Heart right ventricle (tissue), 16 donors: ENCODE measurements at regions not wholly inside any gene's neighbourhood (a gene's known extent, or its start where the extent isn't known, plus 50 kb on each side); places are given as distances from the start of the nearest gene placed in this dataset.

Source experiments
- ATAC-seq, 8 donors: fragments of 200-7000 bp; cut with Tn5 transposase; one replicate each; pipeline ENCODE4 v1.9.1; 2020; ENCODE audit warnings: mild to moderate bottlenecking in 8 of 8, moderate library complexity in 8 of 8, moderate number of reproducible peaks in 1 of 8
- DNase-seq, 2 donors: peaks; one replicate each; pipeline ENCODE4 v3.0.0-alpha.2; 2020
- H3K27ac ChIP-seq, 10 donors: fragments of 200-600 bp; sonication (generic) in 2 of 10; one replicate each; pipeline versions ENCODE4 v1.5.0 to v1.8.0; 2020 to 2022; ENCODE audit warnings: mild to moderate bottlenecking in 3 of 10
- H3K27me3 ChIP-seq, 7 donors: fragments of 200-600 bp; one replicate each; pipeline ENCODE4 v1.8.0; 2021 to 2022; ENCODE audit warnings: mild to moderate bottlenecking in 2 of 7
- H3K36me3 ChIP-seq, 9 donors: fragments of 200-600 bp; sonication (generic) in 1 of 9; one replicate each; pipeline versions ENCODE4 v1.5.0 to v1.8.0; 2020 to 2022; ENCODE audit warnings: mild to moderate bottlenecking in 2 of 9
- H3K4me1 ChIP-seq, 9 donors: fragments of 200-600 bp; sonication (generic) in 1 of 9; one replicate each; pipeline versions ENCODE4 v1.5.0 to v1.8.0; 2020 to 2022; ENCODE audit warnings: mild to moderate bottlenecking in 4 of 9
- H3K4me3 ChIP-seq, 10 donors: fragments of 200-600 bp; sonication (generic) in 2 of 10; one replicate each; pipeline versions ENCODE4 v1.5.0 to v1.8.0; 2020 to 2022; ENCODE audit warnings: mild to moderate bottlenecking in 7 of 10, moderate library complexity in 2 of 10
- H3K9me3 ChIP-seq, 11 donors: fragments of 200-600 bp in 10 of 11; sonication (generic) in 2 of 11; one replicate each; pipeline versions ENCODE4 v1.5.0 to v1.8.0; 2013 to 2022; ENCODE audit warnings: mild to moderate bottlenecking in 2 of 11, control low read depth in 1 of 11, moderate library complexity in 1 of 11
- WGBS, 2 donors: extraction: QIAGEN DNeasy Blood & Tissue Kit; methylation state at CpG; one replicate each; pipeline ENCODE4 v1.1.7; 2013; ENCODE audit warnings: inconsistent platforms in 1 of 2; 5-methylcytosine and 5-hydroxymethylcytosine counted together
- intact Hi-C, 10 donors: fragments of 100-400 bp; cut with DNase I; formaldehyde crosslinking; loops; one replicate each; pipeline versions ENCODE4 v1.11.1 to v1.14.2; 2022
- TF ChIP-seq, protein P1 (sequence below), 9 donors: fragments of 200-600 bp; sonication (generic) in 2 of 9; IDR thresholded peaks; one replicate each; pipeline versions ENCODE4 v1.5.0 to v1.8.0; 2021 to 2022; ENCODE audit warnings: antibody characterized with exemption in 9 of 9, mild to moderate bottlenecking in 5 of 9, moderate library complexity in 1 of 9
- donor health status: Arrhythmogenic right ventricular cardiomyopathy.
- donor health status: ischemic (EF 13 %, LVEDD 7.1; RV severe dilation, severe dysfunction).
- donor health status: healthy with polysubstance abuse.
- donor health status: DM: no; HTN: yes; CAD: no.
- donor health status: DM: no; HTN: no; CAD: no.
- donor health status: ischemic (EF 25% LVEDD 6.9; RV normal size, moderate dysfunction).
- donor health status: ischemic (EF 25% LVEDD 5.7; RV mildly dilated, moderate dysfunction).
- donor health status: healthy.
- donor health status: DM: yes; HTN: yes; CAD: no.
- donor health status: Ischemic cardiomyopathy.
- donor health status: ischemic (EF 35%, LVEDD 5.7; RV mildly dilated, moderate dysfunction).
- donor health status: nonischemic (EF 11% LVEDD 7.7; RV severe dilation, severe dysfunction).
- donor health status: DM: yes; HTN: yes; CAD: no.
- donor health status: PGD.
- donor health status: ischemic (EF 29% LVEDD 5.4; RV normal size, mild dysfunction).
- donor health status: nonischemic (EF 23%, LVEDD 6.1; RV moderate dilation, normal function).

DNA sequence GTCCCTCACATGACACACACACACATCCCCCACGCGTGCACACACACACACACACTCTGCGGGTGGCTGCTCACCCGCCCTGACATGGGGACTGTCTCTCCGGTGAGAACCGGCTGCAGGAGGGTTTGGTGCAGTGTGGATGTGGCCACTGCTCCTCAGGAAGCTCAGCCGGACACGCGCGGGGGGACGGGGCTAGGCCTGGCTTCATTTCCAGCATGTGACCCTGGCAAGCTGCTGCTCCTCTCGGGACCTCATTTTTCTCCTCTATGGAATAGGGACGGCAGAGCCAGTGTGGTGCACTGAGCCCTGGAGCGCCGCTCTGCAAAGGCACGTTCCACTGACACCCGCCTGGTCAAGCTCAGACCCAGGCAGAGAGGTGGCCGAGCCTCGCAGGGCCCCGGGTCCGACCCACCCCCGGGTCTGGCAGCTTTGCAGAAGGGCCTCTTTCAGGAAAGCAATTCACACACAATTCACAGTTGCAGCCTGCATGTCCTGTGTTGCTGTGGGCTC, 56.8 kb upstream of the SLCO4A1 start:
- Histone ChIP-seq H3K27ac (no peak overlapping the region), H3K4me1 (peaks cover 0 to 23% (median 4%) of the 10 kb centered on the region in 9 donors), H3K36me3 (no peaks in the 10 kb centered on the region), H3K27me3 (peaks cover 0 to 69% (median 62%) of the 10 kb centered on the region in 7 donors), H3K4me3 (no peak overlapping the region), H3K9me3 (no peaks in the 10 kb centered on the region)
- intact Hi-C loops, result no loop called here
- WGBS, 2 donors, result 65 to 67% methylated on average over 22 of the region's 22 CpGs
- DNase-seq (no peak), ATAC-seq (no peak)
- TF ChIP-seq, protein P1, sequence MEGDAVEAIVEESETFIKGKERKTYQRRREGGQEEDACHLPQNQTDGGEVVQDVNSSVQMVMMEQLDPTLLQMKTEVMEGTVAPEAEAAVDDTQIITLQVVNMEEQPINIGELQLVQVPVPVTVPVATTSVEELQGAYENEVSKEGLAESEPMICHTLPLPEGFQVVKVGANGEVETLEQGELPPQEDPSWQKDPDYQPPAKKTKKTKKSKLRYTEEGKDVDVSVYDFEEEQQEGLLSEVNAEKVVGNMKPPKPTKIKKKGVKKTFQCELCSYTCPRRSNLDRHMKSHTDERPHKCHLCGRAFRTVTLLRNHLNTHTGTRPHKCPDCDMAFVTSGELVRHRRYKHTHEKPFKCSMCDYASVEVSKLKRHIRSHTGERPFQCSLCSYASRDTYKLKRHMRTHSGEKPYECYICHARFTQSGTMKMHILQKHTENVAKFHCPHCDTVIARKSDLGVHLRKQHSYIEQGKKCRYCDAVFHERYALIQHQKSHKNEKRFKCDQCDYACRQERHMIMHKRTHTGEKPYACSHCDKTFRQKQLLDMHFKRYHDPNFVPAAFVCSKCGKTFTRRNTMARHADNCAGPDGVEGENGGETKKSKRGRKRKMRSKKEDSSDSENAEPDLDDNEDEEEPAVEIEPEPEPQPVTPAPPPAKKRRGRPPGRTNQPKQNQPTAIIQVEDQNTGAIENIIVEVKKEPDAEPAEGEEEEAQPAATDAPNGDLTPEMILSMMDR (IDR thresholded peaks at IDR 0.05), result no peak

DNA sequence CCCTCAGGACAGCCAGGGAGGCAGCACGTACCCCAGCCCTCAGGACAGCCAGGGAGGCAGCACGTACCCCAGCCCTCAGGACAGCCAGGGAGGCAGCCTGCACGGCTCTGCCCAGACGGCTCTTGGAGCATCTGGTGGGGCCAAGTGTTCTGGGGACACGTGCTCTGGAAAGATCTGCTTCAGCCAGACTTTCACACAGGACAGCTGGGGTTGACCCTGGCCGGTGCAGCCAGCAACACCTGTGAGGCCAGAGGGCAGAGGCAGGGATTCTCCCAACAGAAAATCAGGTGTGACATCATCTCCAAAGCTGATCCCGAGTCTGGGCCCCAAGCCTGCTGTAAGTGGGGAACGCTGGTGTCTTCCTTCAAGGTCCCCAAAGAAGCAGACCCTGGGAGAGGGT, 55.5 kb upstream of the SLCO4A1 start:
- TF ChIP-seq, protein P1 (IDR thresholded peaks at IDR 0.05), result no peak
- Histone ChIP-seq H3K27me3 (peaks cover 0 to 57% (median 50%) of the 10 kb centered on the region in 7 donors), H3K36me3 (no peaks in the 10 kb centered on the region), H3K4me3 (no peak overlapping the region), H3K27ac (no peak overlapping the region), H3K4me1 (peaks cover 0 to 22% (median 1%) of the 10 kb centered on the region in 9 donors), H3K9me3 (no peaks in the 10 kb centered on the region)
- intact Hi-C loops, result no loop called here
- no peak for DNase-seq
- 60 to 63% methylated on average over 8 of the region's 8 CpGs for WGBS, 2 donors
- ATAC-seq, result no peak

GRCh38 chr20:62587757-62588402, 54.4 kb upstream of the SLCO4A1 start:
- no peak for DNase-seq
- H3K36me3 ChIP-seq, result no peaks in the 10 kb centered on the region
- no peak for ATAC-seq
- peaks cover 0 to 11% (median 0%) of the 10 kb centered on the region in 9 donors for H3K4me1 ChIP-seq
- peaks cover 0 to 61% (median 39%) of the 10 kb centered on the region in 7 donors for H3K27me3 ChIP-seq
- TF ChIP-seq, protein P1 (IDR thresholded peaks at IDR 0.05), result no peak
- WGBS, 2 donors, result 46% methylated on average over 20 of the region's 20 CpGs
- no peaks in the 10 kb centered on the region for H3K9me3 ChIP-seq
- H3K27ac ChIP-seq, result no peak overlapping the region
- H3K4me3 ChIP-seq, result no peak overlapping the region
- intact Hi-C loops, result no loop called here

DNA sequence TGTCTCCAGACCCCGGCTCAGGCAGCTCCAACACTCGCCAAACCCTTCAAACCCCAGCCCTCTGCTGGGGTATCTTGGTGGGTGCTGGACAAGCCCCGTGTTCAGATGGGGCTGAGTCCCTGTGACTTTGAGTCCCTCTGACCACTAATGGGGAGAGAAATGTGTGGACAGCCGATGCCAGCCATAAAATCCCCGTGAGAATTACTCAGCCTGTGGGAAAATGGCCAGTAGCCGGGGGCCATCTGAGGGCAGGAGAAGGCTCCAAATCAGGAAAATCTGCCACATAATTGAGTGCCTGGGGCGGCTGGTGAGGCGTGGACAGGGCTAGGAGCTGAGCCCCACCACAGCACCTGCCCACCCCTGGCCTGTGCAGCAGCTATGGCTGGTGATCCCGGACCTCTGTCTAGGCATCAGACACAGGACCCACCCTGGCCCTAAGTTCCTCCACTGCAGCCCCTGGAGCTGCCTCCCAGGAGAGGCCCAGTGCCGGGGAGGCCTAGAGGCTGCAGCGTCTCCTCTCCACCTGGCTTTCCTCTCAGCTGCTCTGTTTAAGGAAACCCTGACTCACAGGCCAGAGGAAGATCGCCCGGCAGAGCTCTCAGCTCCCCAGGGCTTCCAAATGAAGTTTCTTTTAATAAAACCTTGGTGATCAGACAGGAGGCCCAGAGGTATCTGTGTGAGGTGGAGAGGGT, 53.7 kb upstream of the SLCO4A1 start:
- TF ChIP-seq, protein P1 (IDR thresholded peaks at IDR 0.05), result no peak
- Histone ChIP-seq H3K4me1 (peaks cover 0 to 11% (median 0%) of the 10 kb centered on the region in 9 donors), H3K27me3 (peaks cover 0 to 61% (median 33%) of the 10 kb centered on the region in 7 donors), H3K4me3 (no peak overlapping the region), H3K9me3 (no peaks in the 10 kb centered on the region), H3K36me3 (no peaks in the 10 kb centered on the region), H3K27ac (no peak overlapping the region)
- intact Hi-C loops, result no loop called here
- ATAC-seq, result no peak
- no peak for DNase-seq
- WGBS, 2 donors, result 65 to 68% methylated on average over 13 of the region's 13 CpGs
